ENCODE measurements at regions not wholly inside any gene's neighbourhood (a gene's known extent, or its start where the extent isn't known, plus 50 kb on each side); places are given as distances from the start of the nearest gene placed in this dataset.

GRCh38 chr4:180207921-180208320 is 2035.3 kb upstream of the TENM3 start:
- no peak overlapping the region for H3K4me2 ChIP-seq (ENCODE audit: low read depth, low read length, poor library complexity, severe bottlenecking)
- H3K79me2 ChIP-seq (ENCODE audit: low read length): no peaks in the 10 kb centered on the region
- no peak overlapping the region for H3K9ac ChIP-seq (ENCODE audit: low read length)
- no peaks in the 10 kb centered on the region for H3K4me1 ChIP-seq (ENCODE audit: low read length)
- no peaks in the 10 kb centered on the region for H3K27me3 ChIP-seq (ENCODE audit: low read length)
- no peaks in the 10 kb centered on the region for H3K36me3 ChIP-seq (ENCODE audit: insufficient read depth, low read length)
- H3K27ac ChIP-seq (ENCODE audit: low read length): no peak overlapping the region
- no peak for DNase-seq
- H2AFZ ChIP-seq (ENCODE audit: low read length): no peak overlapping the region
- H3K9me3 ChIP-seq (ENCODE audit: low read length): no peaks in the 10 kb centered on the region
- no peaks in the 10 kb centered on the region for H3K9me2 ChIP-seq (replicated peaks; ENCODE audit: insufficient read depth, low read length)
- no peak overlapping the region for H3K4me3 ChIP-seq (ENCODE audit: low read length)
- H4K20me1 ChIP-seq (ENCODE audit: insufficient read depth, low read depth, low read length): no peaks in the 10 kb centered on the region

GRCh38 chr4:180217070-180217469 is 2026.1 kb upstream of the TENM3 start:
- Histone ChIP-seq H3K79me2 (ENCODE audit: low read length) (no peaks in the 10 kb centered on the region), H3K4me2 (ENCODE audit: low read depth, low read length, poor library complexity, severe bottlenecking) (no peak overlapping the region), H3K9me3 (ENCODE audit: low read length) (no peaks in the 10 kb centered on the region), H2AFZ (ENCODE audit: low read length) (no peak overlapping the region), H3K4me3 (ENCODE audit: low read length) (no peak overlapping the region), H3K27me3 (ENCODE audit: low read length) (no peaks in the 10 kb centered on the region), H3K9ac (ENCODE audit: low read length) (no peak overlapping the region), H3K4me1 (ENCODE audit: low read length) (no peaks in the 10 kb centered on the region), H3K27ac (ENCODE audit: low read length) (no peak overlapping the region), H3K36me3 (ENCODE audit: insufficient read depth, low read length) (no peaks in the 10 kb centered on the region), H4K20me1 (ENCODE audit: insufficient read depth, low read depth, low read length) (no peaks in the 10 kb centered on the region), H3K9me2 (replicated peaks; ENCODE audit: insufficient read depth, low read length) (no peaks in the 10 kb centered on the region)
- DNase-seq: no peak

- Histone ChIP-seq H4K20me1 (ENCODE audit: insufficient read depth, low read depth, low read length) (no peaks in the 10 kb centered on the region), H3K9me2 (replicated peaks; ENCODE audit: insufficient read depth, low read length) (no peaks in the 10 kb centered on the region), H2AFZ (ENCODE audit: low read length) (no peak overlapping the region), H3K4me1 (ENCODE audit: low read length) (no peaks in the 10 kb centered on the region), H3K4me2 (ENCODE audit: low read depth, low read length, poor library complexity, severe bottlenecking) (no peak overlapping the region), H3K27me3 (ENCODE audit: low read length) (no peaks in the 10 kb centered on the region), H3K4me3 (ENCODE audit: low read length) (no peak overlapping the region), H3K79me2 (ENCODE audit: low read length) (no peaks in the 10 kb centered on the region), H3K36me3 (ENCODE audit: insufficient read depth, low read length) (no peaks in the 10 kb centered on the region), H3K9me3 (ENCODE audit: low read length) (no peaks in the 10 kb centered on the region), H3K27ac (ENCODE audit: low read length) (no peak overlapping the region), H3K9ac (ENCODE audit: low read length) (no peak overlapping the region)
- no peak for DNase-seq
Observed at GRCh38 chr4:180219080-180219479, 2024.1 kb upstream of the TENM3 start.

GRCh38 chr4:180225977-180226376 is 2017.2 kb upstream of the TENM3 start:
- Histone ChIP-seq H4K20me1 (ENCODE audit: insufficient read depth, low read depth, low read length) (no peaks in the 10 kb centered on the region), H3K27me3 (ENCODE audit: low read length) (no peaks in the 10 kb centered on the region), H3K4me2 (ENCODE audit: low read depth, low read length, poor library complexity, severe bottlenecking) (no peak overlapping the region), H3K36me3 (ENCODE audit: insufficient read depth, low read length) (no peaks in the 10 kb centered on the region), H3K9me2 (replicated peaks; ENCODE audit: insufficient read depth, low read length) (no peaks in the 10 kb centered on the region), H2AFZ (ENCODE audit: low read length) (no peak overlapping the region), H3K4me3 (ENCODE audit: low read length) (no peak overlapping the region), H3K4me1 (ENCODE audit: low read length) (no peaks in the 10 kb centered on the region), H3K9me3 (ENCODE audit: low read length) (no peaks in the 10 kb centered on the region), H3K27ac (ENCODE audit: low read length) (no peak overlapping the region), H3K9ac (ENCODE audit: low read length) (no peak overlapping the region), H3K79me2 (ENCODE audit: low read length) (no peaks in the 10 kb centered on the region)
- DNase-seq: no peak

- Histone ChIP-seq H3K27me3 (ENCODE audit: low read length) (no peaks in the 10 kb centered on the region), H2AFZ (ENCODE audit: low read length) (no peak overlapping the region), H3K9me3 (ENCODE audit: low read length) (no peaks in the 10 kb centered on the region), H3K79me2 (ENCODE audit: low read length) (no peaks in the 10 kb centered on the region), H3K4me3 (ENCODE audit: low read length) (no peak overlapping the region), H3K4me1 (ENCODE audit: low read length) (no peaks in the 10 kb centered on the region), H3K36me3 (ENCODE audit: insufficient read depth, low read length) (no peaks in the 10 kb centered on the region), H3K4me2 (ENCODE audit: low read depth, low read length, poor library complexity, severe bottlenecking) (no peak overlapping the region), H3K9ac (ENCODE audit: low read length) (no peak overlapping the region), H3K27ac (ENCODE audit: low read length) (no peak overlapping the region), H4K20me1 (ENCODE audit: insufficient read depth, low read depth, low read length) (no peaks in the 10 kb centered on the region), H3K9me2 (replicated peaks; ENCODE audit: insufficient read depth, low read length) (no peaks in the 10 kb centered on the region)
- DNase-seq: no peak
Observed at GRCh38 chr4:180234730-180235129, 2008.5 kb upstream of the TENM3 start.

GRCh38 chr4:180240670-180241069 is 2002.5 kb upstream of the TENM3 start:
- Histone ChIP-seq H3K36me3 (ENCODE audit: insufficient read depth, low read length) (no peaks in the 10 kb centered on the region), H3K9me2 (replicated peaks; ENCODE audit: insufficient read depth, low read length) (no peaks in the 10 kb centered on the region), H3K27ac (ENCODE audit: low read length) (no peak overlapping the region), H3K27me3 (ENCODE audit: low read length) (no peaks in the 10 kb centered on the region), H3K9me3 (ENCODE audit: low read length) (no peaks in the 10 kb centered on the region), H3K4me1 (ENCODE audit: low read length) (no peaks in the 10 kb centered on the region), H2AFZ (ENCODE audit: low read length) (no peak overlapping the region), H4K20me1 (ENCODE audit: insufficient read depth, low read depth, low read length) (no peaks in the 10 kb centered on the region), H3K4me3 (ENCODE audit: low read length) (no peak overlapping the region), H3K4me2 (ENCODE audit: low read depth, low read length, poor library complexity, severe bottlenecking) (no peak overlapping the region), H3K9ac (ENCODE audit: low read length) (no peak overlapping the region), H3K79me2 (ENCODE audit: low read length) (no peaks in the 10 kb centered on the region)
- DNase-seq: no peak

GRCh38 chr4:180253419-180253818 is 1989.8 kb upstream of the TENM3 start:
- Histone ChIP-seq H3K9me2 (replicated peaks; ENCODE audit: insufficient read depth, low read length) (no peaks in the 10 kb centered on the region), H3K79me2 (ENCODE audit: low read length) (no peaks in the 10 kb centered on the region), H3K27me3 (ENCODE audit: low read length) (no peaks in the 10 kb centered on the region), H4K20me1 (ENCODE audit: insufficient read depth, low read depth, low read length) (no peaks in the 10 kb centered on the region), H3K36me3 (ENCODE audit: insufficient read depth, low read length) (no peaks in the 10 kb centered on the region), H3K27ac (ENCODE audit: low read length) (no peak overlapping the region), H2AFZ (ENCODE audit: low read length) (no peak overlapping the region), H3K9ac (ENCODE audit: low read length) (no peak overlapping the region), H3K4me3 (ENCODE audit: low read length) (no peak overlapping the region), H3K9me3 (ENCODE audit: low read length) (no peaks in the 10 kb centered on the region), H3K4me2 (ENCODE audit: low read depth, low read length, poor library complexity, severe bottlenecking) (no peak overlapping the region), H3K4me1 (ENCODE audit: low read length) (no peaks in the 10 kb centered on the region)
- no peak for DNase-seq

GRCh38 chr4:180261346-180261745 is 1981.9 kb upstream of the TENM3 start:
- no peak overlapping the region for H3K4me3 ChIP-seq (ENCODE audit: low read length)
- H3K4me2 ChIP-seq (ENCODE audit: low read depth, low read length, poor library complexity, severe bottlenecking): no peak overlapping the region
- no peaks in the 10 kb centered on the region for H3K27me3 ChIP-seq (ENCODE audit: low read length)
- H3K9ac ChIP-seq (ENCODE audit: low read length): no peak overlapping the region
- H3K36me3 ChIP-seq (ENCODE audit: insufficient read depth, low read length): no peaks in the 10 kb centered on the region
- H3K4me1 ChIP-seq (ENCODE audit: low read length): no peaks in the 10 kb centered on the region
- H2AFZ ChIP-seq (ENCODE audit: low read length): no peak overlapping the region
- no peaks in the 10 kb centered on the region for H3K9me3 ChIP-seq (ENCODE audit: low read length)
- no peak for DNase-seq
- H4K20me1 ChIP-seq (ENCODE audit: insufficient read depth, low read depth, low read length): no peaks in the 10 kb centered on the region
- H3K79me2 ChIP-seq (ENCODE audit: low read length): no peaks in the 10 kb centered on the region
- H3K9me2 ChIP-seq (replicated peaks; ENCODE audit: insufficient read depth, low read length): no peaks in the 10 kb centered on the region
- H3K27ac ChIP-seq (ENCODE audit: low read length): no peak overlapping the region

GRCh38 chr4:180280076-180280475 is 1963.1 kb upstream of the TENM3 start:
- no peaks in the 10 kb centered on the region for H3K36me3 ChIP-seq (ENCODE audit: insufficient read depth, low read length)
- H2AFZ ChIP-seq (ENCODE audit: low read length): no peak overlapping the region
- H3K27ac ChIP-seq (ENCODE audit: low read length): no peak overlapping the region
- no peak overlapping the region for H3K4me3 ChIP-seq (ENCODE audit: low read length)
- H3K27me3 ChIP-seq (ENCODE audit: low read length): no peaks in the 10 kb centered on the region
- H3K4me2 ChIP-seq (ENCODE audit: low read depth, low read length, poor library complexity, severe bottlenecking): no peak overlapping the region
- no peak overlapping the region for H3K9ac ChIP-seq (ENCODE audit: low read length)
- H3K9me2 ChIP-seq (replicated peaks; ENCODE audit: insufficient read depth, low read length): no peaks in the 10 kb centered on the region
- H3K4me1 ChIP-seq (ENCODE audit: low read length): no peaks in the 10 kb centered on the region
- no peaks in the 10 kb centered on the region for H3K79me2 ChIP-seq (ENCODE audit: low read length)
- H4K20me1 ChIP-seq (ENCODE audit: insufficient read depth, low read depth, low read length): no peaks in the 10 kb centered on the region
- no peaks in the 10 kb centered on the region for H3K9me3 ChIP-seq (ENCODE audit: low read length)
- no peak for DNase-seq
